ENCODE measurements at regions not wholly inside any gene's neighbourhood (a gene's known extent, or its start where the extent isn't known, plus 50 kb on each side); places are given as distances from the start of the nearest gene placed in this dataset.

DNA sequence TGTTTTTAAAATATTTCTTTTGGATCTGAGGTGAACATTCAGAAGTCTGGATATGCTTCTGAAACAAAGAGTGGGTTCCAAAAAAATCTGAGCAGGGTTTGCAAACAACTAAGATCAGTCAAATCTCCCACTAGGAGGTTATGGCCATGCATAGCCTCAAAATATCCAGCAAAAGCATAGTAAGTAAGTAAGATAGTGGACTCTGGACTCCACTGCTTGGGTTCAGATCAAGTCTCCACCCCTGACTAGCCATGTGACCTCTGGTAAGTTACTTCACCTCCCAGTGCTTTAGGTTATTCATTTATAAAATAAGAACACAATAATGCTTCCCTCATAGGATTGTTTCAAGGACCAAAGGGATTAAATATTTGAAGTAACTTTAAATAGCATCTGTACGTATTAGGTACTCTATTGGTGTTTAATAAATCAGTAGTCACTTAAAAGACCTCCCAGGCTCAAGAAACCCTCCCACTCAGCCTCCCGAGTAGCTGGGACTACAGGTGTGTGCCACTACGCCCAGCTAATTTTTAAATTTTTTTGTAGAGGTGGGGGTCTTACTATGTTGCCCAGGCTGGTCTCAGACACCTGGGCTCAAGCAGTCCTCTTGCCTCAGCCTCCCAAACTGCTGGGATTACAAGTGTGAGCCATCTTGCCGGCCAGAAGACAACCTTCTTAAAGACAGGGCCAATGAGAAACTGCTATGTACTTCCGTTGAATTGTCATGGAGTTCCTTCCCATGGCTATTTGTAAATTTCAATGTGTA lies 95.7 kb upstream of the SOX5 start:
- no peaks in the 10 kb centered on the region for H3K9me2 ChIP-seq (replicated peaks; ENCODE audit: insufficient read depth, low read length)
- no peak overlapping the region for H2AFZ ChIP-seq (ENCODE audit: low read length)
- no peak overlapping the region for H3K4me3 ChIP-seq (ENCODE audit: low read length)
- no peaks in the 10 kb centered on the region for H3K36me3 ChIP-seq (ENCODE audit: insufficient read depth, low read length)
- no peak for DNase-seq
- H3K4me2 ChIP-seq (ENCODE audit: low read depth, low read length, poor library complexity, severe bottlenecking), result no peak overlapping the region
- H3K27ac ChIP-seq (ENCODE audit: low read length), result no peak overlapping the region
- H4K20me1 ChIP-seq (ENCODE audit: insufficient read depth, low read depth, low read length), result no peaks in the 10 kb centered on the region
- no peaks in the 10 kb centered on the region for H3K27me3 ChIP-seq (ENCODE audit: low read length)
- H3K4me1 ChIP-seq (ENCODE audit: low read length), result no peaks in the 10 kb centered on the region
- H3K9me3 ChIP-seq (ENCODE audit: low read length), result no peaks in the 10 kb centered on the region
- no peak overlapping the region for H3K9ac ChIP-seq (ENCODE audit: low read length)
- H3K79me2 ChIP-seq (ENCODE audit: low read length), result no peaks in the 10 kb centered on the region

- no peak overlapping the region for H3K4me2 ChIP-seq (ENCODE audit: low read depth, low read length, poor library complexity, severe bottlenecking)
- H3K9me2 ChIP-seq (replicated peaks; ENCODE audit: insufficient read depth, low read length), result no peaks in the 10 kb centered on the region
- no peaks in the 10 kb centered on the region for H3K9me3 ChIP-seq (ENCODE audit: low read length)
- no peaks in the 10 kb centered on the region for H3K4me1 ChIP-seq (ENCODE audit: low read length)
- H3K27ac ChIP-seq (ENCODE audit: low read length), result no peak overlapping the region
- no peaks in the 10 kb centered on the region for H3K27me3 ChIP-seq (ENCODE audit: low read length)
- H3K4me3 ChIP-seq (ENCODE audit: low read length), result no peak overlapping the region
- no peaks in the 10 kb centered on the region for H3K36me3 ChIP-seq (ENCODE audit: insufficient read depth, low read length)
- no peak overlapping the region for H3K9ac ChIP-seq (ENCODE audit: low read length)
- H2AFZ ChIP-seq (ENCODE audit: low read length), result no peak overlapping the region
- DNase-seq, result no peak
- no peaks in the 10 kb centered on the region for H3K79me2 ChIP-seq (ENCODE audit: low read length)
- no peaks in the 10 kb centered on the region for H4K20me1 ChIP-seq (ENCODE audit: insufficient read depth, low read depth, low read length)
These were observed 93.2 kb upstream of the SOX5 start for GRCh38 chr12:24042651-24043050.

DNA sequence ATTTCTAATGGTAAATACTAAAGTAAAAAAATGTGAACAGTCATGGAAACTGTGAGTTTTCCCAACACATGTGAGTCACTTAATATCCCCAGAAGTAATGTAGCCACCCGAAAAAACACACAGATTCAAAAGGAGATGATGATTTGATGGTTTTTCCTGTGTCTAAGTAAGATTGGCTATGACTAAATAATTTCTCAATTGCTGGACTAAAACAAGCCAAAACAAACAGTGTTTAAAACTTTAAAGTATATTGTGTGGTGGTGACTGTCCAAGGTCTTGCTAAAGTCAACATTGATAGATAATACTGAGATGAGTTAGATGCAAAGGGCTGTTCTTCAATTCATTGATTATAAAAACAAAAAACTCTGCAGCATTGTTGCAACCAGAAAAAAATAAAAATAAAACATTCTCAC lies 89.6 kb upstream of the SOX5 start:
- H3K4me2 ChIP-seq (ENCODE audit: low read depth, low read length, poor library complexity, severe bottlenecking), result no peak overlapping the region
- H3K4me1 ChIP-seq (ENCODE audit: low read length), result no peaks in the 10 kb centered on the region
- no peaks in the 10 kb centered on the region for H3K36me3 ChIP-seq (ENCODE audit: insufficient read depth, low read length)
- no peak overlapping the region for H3K27ac ChIP-seq (ENCODE audit: low read length)
- no peaks in the 10 kb centered on the region for H3K9me3 ChIP-seq (ENCODE audit: low read length)
- no peaks in the 10 kb centered on the region for H3K79me2 ChIP-seq (ENCODE audit: low read length)
- no peak overlapping the region for H2AFZ ChIP-seq (ENCODE audit: low read length)
- no peak overlapping the region for H3K9ac ChIP-seq (ENCODE audit: low read length)
- no peaks in the 10 kb centered on the region for H4K20me1 ChIP-seq (ENCODE audit: insufficient read depth, low read depth, low read length)
- no peaks in the 10 kb centered on the region for H3K27me3 ChIP-seq (ENCODE audit: low read length)
- no peak for DNase-seq
- H3K9me2 ChIP-seq (replicated peaks; ENCODE audit: insufficient read depth, low read length), result no peaks in the 10 kb centered on the region
- H3K4me3 ChIP-seq (ENCODE audit: low read length), result no peak overlapping the region

DNA sequence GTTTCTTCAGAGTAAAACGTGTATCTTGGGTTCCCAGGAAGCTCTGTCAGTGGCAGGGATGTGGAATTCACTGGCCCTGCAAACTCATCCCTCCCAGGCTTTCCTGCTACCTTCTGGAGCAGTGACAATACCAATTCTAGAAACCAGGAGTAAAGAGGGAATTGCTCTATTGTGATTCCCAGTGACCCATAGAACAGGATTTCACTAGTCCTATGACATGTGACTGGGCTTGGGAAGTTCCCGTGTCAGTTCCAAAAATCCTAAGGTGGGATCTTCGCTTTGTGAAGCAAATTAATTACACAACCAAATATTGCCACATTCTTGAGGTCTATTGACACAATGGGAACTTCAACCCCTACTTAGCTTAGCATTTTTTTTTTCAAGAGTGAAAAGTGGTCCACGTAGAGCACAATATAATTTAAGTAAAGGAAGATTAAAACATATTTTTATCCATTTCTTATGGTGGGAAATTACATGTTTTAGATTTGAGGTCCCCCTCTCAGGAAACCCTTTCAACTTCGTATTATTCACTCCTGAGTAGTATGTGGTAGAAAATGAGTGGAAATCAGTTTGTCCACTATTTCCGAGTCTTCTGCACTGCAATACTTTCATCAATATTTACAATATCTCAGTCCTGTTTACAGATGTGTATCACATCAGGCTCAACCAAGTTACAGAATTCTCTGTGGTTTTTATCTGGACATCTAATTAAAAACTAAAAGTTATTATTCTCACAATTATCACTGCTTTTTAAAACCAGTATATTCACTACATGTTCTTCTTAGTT lies 88.9 kb upstream of the SOX5 start:
- H3K4me2 ChIP-seq (ENCODE audit: low read depth, low read length, poor library complexity, severe bottlenecking), result no peak overlapping the region
- no peaks in the 10 kb centered on the region for H3K36me3 ChIP-seq (ENCODE audit: insufficient read depth, low read length)
- no peaks in the 10 kb centered on the region for H3K79me2 ChIP-seq (ENCODE audit: low read length)
- H3K9me2 ChIP-seq (replicated peaks; ENCODE audit: insufficient read depth, low read length), result no peaks in the 10 kb centered on the region
- H3K4me3 ChIP-seq (ENCODE audit: low read length), result no peak overlapping the region
- no peaks in the 10 kb centered on the region for H3K4me1 ChIP-seq (ENCODE audit: low read length)
- no peak overlapping the region for H3K9ac ChIP-seq (ENCODE audit: low read length)
- DNase-seq, result no peak
- H3K27me3 ChIP-seq (ENCODE audit: low read length), result no peaks in the 10 kb centered on the region
- no peaks in the 10 kb centered on the region for H3K9me3 ChIP-seq (ENCODE audit: low read length)
- no peak overlapping the region for H3K27ac ChIP-seq (ENCODE audit: low read length)
- no peak overlapping the region for H2AFZ ChIP-seq (ENCODE audit: low read length)
- H4K20me1 ChIP-seq (ENCODE audit: insufficient read depth, low read depth, low read length), result no peaks in the 10 kb centered on the region

DNA sequence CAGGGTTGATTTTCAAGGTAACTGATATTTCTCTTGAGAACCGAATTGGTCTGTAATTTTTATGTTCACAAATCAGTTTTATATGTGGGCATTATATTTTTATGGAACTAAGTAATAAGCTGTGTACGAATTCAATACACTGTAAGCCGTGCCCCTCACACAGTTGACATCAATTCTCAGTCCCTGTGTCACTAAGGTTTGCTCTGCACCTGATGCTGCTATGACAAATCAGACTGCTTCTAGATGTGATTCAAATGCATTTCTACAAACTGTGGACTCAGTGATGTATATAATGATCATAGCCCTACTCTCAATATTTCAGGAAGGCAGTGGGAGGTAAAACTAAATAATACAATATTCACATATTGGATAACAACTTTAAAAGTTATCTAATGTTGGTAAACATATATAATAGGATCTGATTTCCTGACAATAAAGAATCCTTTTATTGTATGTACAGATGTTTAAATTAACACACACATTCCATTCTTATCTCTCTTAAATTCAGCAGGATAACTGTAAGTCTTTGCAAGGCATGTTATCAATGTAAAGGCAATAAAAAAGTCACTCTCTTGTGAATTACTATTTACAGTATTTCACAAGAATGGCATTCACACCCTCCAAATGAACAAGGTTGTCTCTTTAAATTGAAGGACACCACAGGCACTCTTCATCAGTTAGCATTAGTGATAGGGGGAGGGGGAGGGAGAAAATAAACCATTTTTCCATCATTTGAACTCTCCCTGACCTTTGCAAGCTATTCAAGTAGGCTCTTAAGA lies 87.2 kb upstream of the SOX5 start:
- no peaks in the 10 kb centered on the region for H3K9me2 ChIP-seq (replicated peaks; ENCODE audit: insufficient read depth, low read length)
- H3K9me3 ChIP-seq (ENCODE audit: low read length), result no peaks in the 10 kb centered on the region
- H3K27ac ChIP-seq (ENCODE audit: low read length), result no peak overlapping the region
- H3K9ac ChIP-seq (ENCODE audit: low read length), result no peak overlapping the region
- H3K4me1 ChIP-seq (ENCODE audit: low read length), result no peaks in the 10 kb centered on the region
- H3K4me2 ChIP-seq (ENCODE audit: low read depth, low read length, poor library complexity, severe bottlenecking), result no peak overlapping the region
- no peaks in the 10 kb centered on the region for H3K27me3 ChIP-seq (ENCODE audit: low read length)
- DNase-seq, result no peak
- H2AFZ ChIP-seq (ENCODE audit: low read length), result no peak overlapping the region
- no peak overlapping the region for H3K4me3 ChIP-seq (ENCODE audit: low read length)
- no peaks in the 10 kb centered on the region for H4K20me1 ChIP-seq (ENCODE audit: insufficient read depth, low read depth, low read length)
- H3K79me2 ChIP-seq (ENCODE audit: low read length), result no peaks in the 10 kb centered on the region
- no peaks in the 10 kb centered on the region for H3K36me3 ChIP-seq (ENCODE audit: insufficient read depth, low read length)

- H2AFZ ChIP-seq (ENCODE audit: low read length), result no peak overlapping the region
- H4K20me1 ChIP-seq (ENCODE audit: insufficient read depth, low read depth, low read length), result no peaks in the 10 kb centered on the region
- H3K36me3 ChIP-seq (ENCODE audit: insufficient read depth, low read length), result no peaks in the 10 kb centered on the region
- DNase-seq, result no peak
- no peaks in the 10 kb centered on the region for H3K4me1 ChIP-seq (ENCODE audit: low read length)
- H3K4me2 ChIP-seq (ENCODE audit: low read depth, low read length, poor library complexity, severe bottlenecking), result no peak overlapping the region
- H3K4me3 ChIP-seq (ENCODE audit: low read length), result no peak overlapping the region
- no peak overlapping the region for H3K27ac ChIP-seq (ENCODE audit: low read length)
- no peaks in the 10 kb centered on the region for H3K79me2 ChIP-seq (ENCODE audit: low read length)
- H3K9ac ChIP-seq (ENCODE audit: low read length), result no peak overlapping the region
- H3K9me2 ChIP-seq (replicated peaks; ENCODE audit: insufficient read depth, low read length), result no peaks in the 10 kb centered on the region
- H3K27me3 ChIP-seq (ENCODE audit: low read length), result no peaks in the 10 kb centered on the region
- H3K9me3 ChIP-seq (ENCODE audit: low read length), result no peaks in the 10 kb centered on the region
These were observed 85.4 kb upstream of the SOX5 start for GRCh38 chr12:24034894-24035293.

GRCh38 chr12:24034160-24034559 lies 84.7 kb upstream of the SOX5 start:
- Histone ChIP-seq H3K4me3 (ENCODE audit: low read length) (no peak overlapping the region), H3K27me3 (ENCODE audit: low read length) (no peaks in the 10 kb centered on the region), H4K20me1 (ENCODE audit: insufficient read depth, low read depth, low read length) (no peaks in the 10 kb centered on the region), H3K27ac (ENCODE audit: low read length) (no peak overlapping the region), H2AFZ (ENCODE audit: low read length) (no peak overlapping the region), H3K36me3 (ENCODE audit: insufficient read depth, low read length) (no peaks in the 10 kb centered on the region), H3K4me1 (ENCODE audit: low read length) (no peaks in the 10 kb centered on the region), H3K9ac (ENCODE audit: low read length) (no peak overlapping the region), H3K79me2 (ENCODE audit: low read length) (no peaks in the 10 kb centered on the region), H3K4me2 (ENCODE audit: low read depth, low read length, poor library complexity, severe bottlenecking) (no peak overlapping the region), H3K9me3 (ENCODE audit: low read length) (no peaks in the 10 kb centered on the region), H3K9me2 (replicated peaks; ENCODE audit: insufficient read depth, low read length) (no peaks in the 10 kb centered on the region)
- DNase-seq, result no peak

GRCh38 chr12:24027352-24027751 lies 77.9 kb upstream of the SOX5 start:
- no peaks in the 10 kb centered on the region for H3K27me3 ChIP-seq (ENCODE audit: low read length)
- H3K4me3 ChIP-seq (ENCODE audit: low read length), result no peak overlapping the region
- no peaks in the 10 kb centered on the region for H3K79me2 ChIP-seq (ENCODE audit: low read length)
- no peaks in the 10 kb centered on the region for H4K20me1 ChIP-seq (ENCODE audit: insufficient read depth, low read depth, low read length)
- H3K27ac ChIP-seq (ENCODE audit: low read length), result no peak overlapping the region
- no peak overlapping the region for H2AFZ ChIP-seq (ENCODE audit: low read length)
- H3K4me1 ChIP-seq (ENCODE audit: low read length), result no peaks in the 10 kb centered on the region
- DNase-seq, result no peak
- H3K9me2 ChIP-seq (replicated peaks; ENCODE audit: insufficient read depth, low read length), result no peaks in the 10 kb centered on the region
- no peaks in the 10 kb centered on the region for H3K9me3 ChIP-seq (ENCODE audit: low read length)
- no peaks in the 10 kb centered on the region for H3K36me3 ChIP-seq (ENCODE audit: insufficient read depth, low read length)
- no peak overlapping the region for H3K4me2 ChIP-seq (ENCODE audit: low read depth, low read length, poor library complexity, severe bottlenecking)
- H3K9ac ChIP-seq (ENCODE audit: low read length), result no peak overlapping the region
